Esophagus muscularis mucosa (tissue), 4 donors: ENCODE measurements at regions not wholly inside any gene's neighbourhood (a gene's known extent, or its start where the extent isn't known, plus 50 kb on each side); places are given as distances from the start of the nearest gene placed in this dataset.

Experiments used
- DNase-seq: peaks from one replicate; pipeline ENCODE4 v3.0.0-alpha.2; 2017; ENCODE audit errors: extremely low spot score
- H3K27ac ChIP-seq, 4 donors: fragments of 200-600 bp; sonication (generic); replicated peaks in 1 of 4; 1 replicate in 3 of 4; 2 replicates in 1 of 4; pipeline ENCODE4 v1.5.1; 2016 to 2019; ENCODE audit warnings: mild to moderate bottlenecking in 1 of 4
- H3K27me3 ChIP-seq, 4 donors: fragments of 200-600 bp; sonication (generic); one replicate each; pipeline versions ENCODE4 v1.5.1 to v1.6.0; 2016 to 2019
- H3K36me3 ChIP-seq, 4 donors: fragments of 200-600 bp; sonication (generic); one replicate each; pipeline ENCODE4 v1.5.1; 2016 to 2019
- H3K4me1 ChIP-seq, 4 donors: fragments of 200-600 bp; sonication (generic); one replicate each; pipeline ENCODE4 v1.5.1; 2016 to 2019
- H3K4me3 ChIP-seq, 4 donors: fragments of 200-600 bp; sonication (generic); 1 replicate in 2 of 4; 2 replicates in 2 of 4; pipeline ENCODE4 v1.5.1; 2016 to 2019; ENCODE audit warnings: mild to moderate bottlenecking in 4 of 4, moderate library complexity in 1 of 4
- H3K9me3 ChIP-seq, 4 donors: fragments of 200-600 bp; sonication (generic); 1 replicate in 3 of 4; 2 replicates in 1 of 4; pipeline ENCODE4 v1.5.1; 2016 to 2019
- CTCF ChIP-seq, 3 experiments: fragments of 200-600 bp in 2 of 3; fragments of 450-650 bp in 1 of 3; sonication (generic) in 2 of 3; IDR thresholded peaks; one replicate each; pipeline ENCODE4 v1.5.1; 2017 to 2019; ENCODE audit warnings: antibody characterized with exemption in 3 of 3, mild to moderate bottlenecking in 2 of 3, moderate library complexity in 1 of 3
- EP300 ChIP-seq: sonication (generic); formaldehyde crosslinking; IDR thresholded peaks from one replicate; pipeline ENCODE4 v1.6.1; 2017; ENCODE audit warnings: antibody characterized with exemption
- POLR2A ChIP-seq: fragments of 450-650 bp; IDR thresholded peaks from one replicate; pipeline ENCODE4 v1.6.1; 2017; ENCODE audit warnings: antibody characterized with exemption, moderate library complexity, mild to moderate bottlenecking, low read depth
- POLR2AphosphoS5 ChIP-seq, 2 donors: sonication (generic); formaldehyde crosslinking; IDR thresholded peaks; one replicate each; pipeline ENCODE4 v1.6.1; 2017; ENCODE audit warnings: antibody characterized with exemption in 2 of 2
- WGBS: methylation state at CpG from one replicate; pipeline ENCODE4 v1.1.5; 2018; 5-methylcytosine and 5-hydroxymethylcytosine counted together
- intact Hi-C: fragments of 100-400 bp; cut with DNase I; formaldehyde crosslinking; loops from one replicate; pipeline ENCODE4 v1.15.1; 2023

GRCh38 chr10:128541926-128542475, 415.8 kb upstream of the MKI67 start:
- no peak overlapping the region for H3K27ac ChIP-seq
- no peak for TF ChIP-seq CTCF (IDR thresholded peaks at IDR 0.05)
- no peak for TF ChIP-seq POLR2AphosphoS5 (IDR thresholded peaks at IDR 0.05)
- TF ChIP-seq POLR2A = no peak
- TF ChIP-seq EP300 = no peak
- DNase-seq = no peak
- peaks cover 0 to 19% (median 11%) of the 10 kb centered on the region in 4 donors for H3K4me1 ChIP-seq
- 77% methylated on average over 2 of the region's 2 CpGs for WGBS
- no peaks in the 10 kb centered on the region for H3K36me3 ChIP-seq
- intact Hi-C loops = no loop called here
- no peak overlapping the region for H3K4me3 ChIP-seq
- no peaks in the 10 kb centered on the region for H3K9me3 ChIP-seq
- H3K27me3 ChIP-seq = peaks cover 0 to 46% (median 5%) of the 10 kb centered on the region in 4 donors

GRCh38 chr10:128542659-128543058, 416.4 kb upstream of the MKI67 start:
- Histone ChIP-seq H3K4me3 (no peak overlapping the region), H3K27me3 (peaks cover 0 to 51% (median 5%) of the 10 kb centered on the region in 4 donors), H3K36me3 (no peaks in the 10 kb centered on the region), H3K9me3 (no peaks in the 10 kb centered on the region), H3K4me1 (peaks cover 0 to 19% (median 11%) of the 10 kb centered on the region in 4 donors), H3K27ac (no peak overlapping the region)
- intact Hi-C loops = no loop called here
- WGBS = 85% methylated on average over 7 of the region's 7 CpGs
- no peak for DNase-seq
- TF ChIP-seq EP300 (no peak), POLR2A (no peak), CTCF (IDR thresholded peaks at IDR 0.05) (no peak), POLR2AphosphoS5 (IDR thresholded peaks at IDR 0.05) (no peak)

DNA sequence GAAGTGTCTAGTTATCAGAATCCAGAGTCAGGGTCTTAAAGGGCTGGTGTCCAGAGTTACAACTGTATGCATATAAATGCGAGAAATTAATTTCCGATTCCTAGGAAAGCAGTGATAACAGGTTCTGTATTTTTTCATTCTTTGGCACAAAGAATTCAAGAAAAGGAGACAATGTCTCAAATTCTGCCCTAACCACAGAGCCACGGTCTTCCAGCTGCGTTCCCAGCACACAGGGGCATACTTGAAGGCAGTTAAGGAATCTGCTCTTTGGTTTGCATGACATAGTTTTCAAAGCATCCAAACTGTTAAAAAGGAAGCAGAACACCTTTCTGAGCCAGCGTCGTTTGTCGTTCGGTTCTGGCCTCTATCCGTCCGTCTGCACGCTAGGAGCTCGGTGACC, 416.9 kb upstream of the MKI67 start:
- TF ChIP-seq CTCF (IDR thresholded peaks at IDR 0.05) = no peak
- no peak for TF ChIP-seq EP300
- no peak for TF ChIP-seq POLR2AphosphoS5 (IDR thresholded peaks at IDR 0.05)
- DNase-seq = no peak
- WGBS = 88% methylated on average over 12 of the region's 12 CpGs
- Histone ChIP-seq H3K27ac (no peak overlapping the region), H3K4me1 (peaks cover 0 to 19% (median 11%) of the 10 kb centered on the region in 4 donors), H3K36me3 (no peaks in the 10 kb centered on the region), H3K27me3 (peaks cover 0 to 50% (median 5%) of the 10 kb centered on the region in 4 donors), H3K4me3 (no peak overlapping the region), H3K9me3 (no peaks in the 10 kb centered on the region)
- intact Hi-C loops = no loop called here

DNA sequence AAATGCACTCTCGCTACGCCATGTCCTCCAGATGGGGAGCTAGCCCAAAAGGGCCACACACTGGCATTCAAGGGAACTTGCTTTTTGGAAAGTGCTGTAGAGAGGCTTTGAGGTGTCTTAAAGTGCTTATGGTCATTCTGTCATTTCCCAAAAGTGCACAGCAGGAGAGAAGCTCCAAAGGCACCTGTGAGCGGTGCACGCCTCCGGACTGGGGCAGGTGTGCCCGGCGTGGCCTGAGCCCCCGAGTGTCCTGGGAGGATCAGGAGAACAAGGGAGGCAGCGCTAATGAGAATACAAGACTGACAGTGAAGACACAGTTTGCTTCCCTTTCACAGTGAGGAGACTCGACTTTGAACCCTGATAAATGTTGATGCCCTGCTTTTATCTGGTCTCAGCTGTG, 419.0 kb upstream of the MKI67 start:
- no peaks in the 10 kb centered on the region for H3K36me3 ChIP-seq
- H3K4me3 ChIP-seq = no peak overlapping the region
- no peak for DNase-seq
- 93% methylated on average over 8 of the region's 10 CpGs for WGBS
- H3K27me3 ChIP-seq = peaks cover 0 to 29% (median 5%) of the 10 kb centered on the region in 4 donors
- H3K9me3 ChIP-seq = no peaks in the 10 kb centered on the region
- intact Hi-C loops = no loop called here
- H3K4me1 ChIP-seq = peaks cover 0 to 16% (median 11%) of the 10 kb centered on the region in 4 donors
- H3K27ac ChIP-seq = no peak overlapping the region
- TF ChIP-seq EP300 (no peak), CTCF (IDR thresholded peaks at IDR 0.05) (no peak), POLR2A (no peak), POLR2AphosphoS5 (IDR thresholded peaks at IDR 0.05) (no peak)

GRCh38 chr10:128546651-128547165, 420.5 kb upstream of the MKI67 start:
- H3K4me1 ChIP-seq = peaks cover 0 to 1% (median 0%) of the 10 kb centered on the region in 4 donors
- H3K4me3 ChIP-seq = no peak overlapping the region
- H3K9me3 ChIP-seq = no peaks in the 10 kb centered on the region
- WGBS = 84% methylated on average over 13 of the region's 15 CpGs
- no peak for DNase-seq
- peaks cover 0 to 15% (median 0%) of the 10 kb centered on the region in 4 donors for H3K27me3 ChIP-seq
- H3K27ac ChIP-seq = no peak overlapping the region
- intact Hi-C loops = no loop called here
- no peaks in the 10 kb centered on the region for H3K36me3 ChIP-seq
- no peak for TF ChIP-seq POLR2AphosphoS5 (IDR thresholded peaks at IDR 0.05)
- TF ChIP-seq POLR2A = no peak
- TF ChIP-seq CTCF (IDR thresholded peaks at IDR 0.05) = no peak
- no peak for TF ChIP-seq EP300
